PC-3 (cell line): ENCODE measurements at regions not wholly inside any gene's neighbourhood (a gene's known extent, or its start where the extent isn't known, plus 50 kb on each side); places are given as distances from the start of the nearest gene placed in this dataset.

Experiments
- ATAC-seq: fragments of 200-7000 bp; cut with Tn5 transposase; 2 replicates; pipeline ENCODE4 v1.9.1; 2020; ENCODE audit warnings: mild to moderate bottlenecking, moderate library complexity
- BruUV-seq: library from RNA; stranded (reverse); fragments of 400-500 nt; replicated peaks from 2 replicates; lab custom pipeline; 2021; lab: Mats Ljungman, UMichigan
- CTCF ChIA-PET: fragments of 300-600 bp; sonication (Branson Sonifier 250); formaldehyde crosslinking; loops from one replicate; lab custom pipeline; 2022; ENCODE audit warnings: antibody characterized with exemption; lab: Charles Lee
- POLR2A ChIA-PET: fragments of 300-600 bp; sonication (Branson Sonifier 250); formaldehyde crosslinking; loops from one replicate; lab custom pipeline; 2022; ENCODE audit warnings: antibody characterized with exemption; ENCODE audit not compliant: unreplicated experiment; lab: Charles Lee
- DNase-seq: peaks from one replicate; pipeline ENCODE4 v3.0.0-alpha.2; 2015
- H2AFZ ChIP-seq: fragments of 300-600 bp; sonication (generic); 2 replicates; pipeline ENCODE4 v1.6.0; 2016; ENCODE audit warnings: antibody characterized with exemption, low read length
- H3F3A ChIP-seq: fragments of 300-600 bp; sonication (generic); one replicate; pipeline ENCODE4 v1.6.0; 2017; ENCODE audit warnings: antibody characterized with exemption, low read length, control low read depth, mild to moderate bottlenecking; ENCODE audit not compliant: unreplicated experiment
- H3K27ac ChIP-seq: fragments of 300-600 bp; sonication (generic); 2 replicates; pipeline ENCODE4 v1.5.1; 2016; ENCODE audit warnings: mild to moderate bottlenecking, low read length
- H3K27me3 ChIP-seq: fragments of 300-600 bp; sonication (generic); 2 replicates; pipeline ENCODE4 v1.6.1; 2016; ENCODE audit warnings: low read length, mixed read lengths
- H3K36me3 ChIP-seq: fragments of 300-600 bp; sonication (generic); 2 replicates; pipeline ENCODE4 v1.6.1; 2016; ENCODE audit warnings: low read depth, mixed run types, low read length, mixed read lengths
- H3K4me1 ChIP-seq: fragments of 300-600 bp; sonication (generic); 2 replicates; pipeline ENCODE4 v1.5.1; 2016; ENCODE audit warnings: low read length; ENCODE audit not compliant: insufficient read depth
- H3K4me2 ChIP-seq: fragments of 300-600 bp; sonication (generic); 2 replicates; pipeline ENCODE4 v1.6.0; 2016; ENCODE audit warnings: low read length
- H3K4me3 ChIP-seq: fragments of 300-600 bp; sonication (generic); 2 replicates; pipeline ENCODE4 v1.5.1; 2016; ENCODE audit warnings: mild to moderate bottlenecking, low read length, mixed read lengths
- H3K79me2 ChIP-seq: fragments of 300-600 bp; sonication (generic); 2 replicates; pipeline ENCODE4 v1.6.1; 2017; ENCODE audit warnings: low read length, mixed read lengths
- H3K9ac ChIP-seq: fragments of 300-600 bp; sonication (generic); 2 replicates; pipeline ENCODE4 v1.6.0; 2016; ENCODE audit warnings: mild to moderate bottlenecking, low read length
- H3K9me2 ChIP-seq: fragments of 300-600 bp; sonication (generic); replicated peaks from 2 replicates; pipeline ENCODE4 v1.6.1; 2016; ENCODE audit warnings: mixed run types, low read length, mixed read lengths
- H3K9me3 ChIP-seq: fragments of 300-600 bp; sonication (generic); 2 replicates; pipeline ENCODE4 v1.6.1; 2016; ENCODE audit warnings: low read length, mixed read lengths
- H4K20me1 ChIP-seq: fragments of 300-600 bp; sonication (generic); 2 replicates; pipeline ENCODE4 v1.6.1; 2016; ENCODE audit warnings: low read length, mixed read lengths
- CTCF ChIP-seq: fragments of 300-600 bp; sonication (generic); conservative IDR thresholded peaks from 2 replicates; pipeline ENCODE4 v1.5.1; 2017; ENCODE audit warnings: antibody characterized with exemption, low read depth, mild to moderate bottlenecking, low read length
- EZH2 ChIP-seq: fragments of 300-600 bp; sonication (generic); IDR thresholded peaks from one replicate; pipeline ENCODE4 v1.6.1; 2017; ENCODE audit warnings: antibody characterized with exemption, mild to moderate bottlenecking, low read length; ENCODE audit not compliant: unreplicated experiment
- EZH2phosphoT487 ChIP-seq: fragments of 300-600 bp; sonication (generic); IDR thresholded peaks from 2 replicates; pipeline ENCODE4 v1.6.1; 2018; ENCODE audit warnings: mild to moderate bottlenecking, antibody characterized with exemption, low read length, borderline replicate concordance
- intact Hi-C: fragments of 100-400 bp; cut with micrococcal nuclease; formaldehyde crosslinking; loops from 2 replicates; pipeline ENCODE4 v1.9.0; 2023

GRCh38 chr6:151729829-151730495, 77.5 kb upstream of the ESR1 start:
- ChIA-PET CTCF (no interaction called here), POLR2A (no interaction called here)
- Histone ChIP-seq H3F3A (no peaks in the 10 kb centered on the region), H2AFZ (no peak overlapping the region), H3K9ac (no peak overlapping the region), H3K9me2 (no peaks in the 10 kb centered on the region), H4K20me1 (no peaks in the 10 kb centered on the region), H3K27ac (no peak overlapping the region), H3K4me2 (no peak overlapping the region), H3K4me3 (no peak overlapping the region), H3K36me3 (no peaks in the 10 kb centered on the region), H3K9me3 (no peaks in the 10 kb centered on the region), H3K27me3 (no peaks in the 10 kb centered on the region), H3K79me2 (no peaks in the 10 kb centered on the region), H3K4me1 (no peaks in the 10 kb centered on the region)
- no peak for TF ChIP-seq CTCF
- no peak for TF ChIP-seq EZH2
- no peak for TF ChIP-seq EZH2phosphoT487
- DNase-seq (no peak), ATAC-seq (no peak)
- BruUV-seq = no TSS peak
- intact Hi-C loops = no loop called here

- no peak for TF ChIP-seq CTCF
- no peak overlapping the region for H3K27ac ChIP-seq
- H3K9ac ChIP-seq = no peak overlapping the region
- no peaks in the 10 kb centered on the region for H3K79me2 ChIP-seq
- H3K4me1 ChIP-seq = no peaks in the 10 kb centered on the region
- H3K36me3 ChIP-seq = no peaks in the 10 kb centered on the region
- ATAC-seq (no peak), DNase-seq (no peak)
- intact Hi-C loops = no loop called here
- ChIA-PET POLR2A (no interaction called here), CTCF (no interaction called here)
- no peaks in the 10 kb centered on the region for H3K9me2 ChIP-seq
- H3K27me3 ChIP-seq = no peaks in the 10 kb centered on the region
- H3F3A ChIP-seq = no peaks in the 10 kb centered on the region
- no TSS peak for BruUV-seq
- no peaks in the 10 kb centered on the region for H3K9me3 ChIP-seq
- no peak overlapping the region for H2AFZ ChIP-seq
- H3K4me2 ChIP-seq = no peak overlapping the region
- H3K4me3 ChIP-seq = no peak overlapping the region
- no peaks in the 10 kb centered on the region for H4K20me1 ChIP-seq
Observed at GRCh38 chr6:151730496-151730870, 77.0 kb upstream of the ESR1 start.

GRCh38 chr6:151731313-151731712, 76.2 kb upstream of the ESR1 start:
- H3K27ac ChIP-seq = no peak overlapping the region
- H4K20me1 ChIP-seq = no peaks in the 10 kb centered on the region
- CTCF ChIA-PET = no interaction called here
- no peaks in the 10 kb centered on the region for H3K9me3 ChIP-seq
- H3F3A ChIP-seq = no peaks in the 10 kb centered on the region
- no peaks in the 10 kb centered on the region for H3K9me2 ChIP-seq
- H2AFZ ChIP-seq = no peak overlapping the region
- TF ChIP-seq EZH2 (no peak), CTCF (no peak), EZH2phosphoT487 (no peak)
- intact Hi-C loops = no loop called here
- H3K27me3 ChIP-seq = no peaks in the 10 kb centered on the region
- POLR2A ChIA-PET = no interaction called here
- H3K4me2 ChIP-seq = peak overlapping the region; percentile 46
- BruUV-seq = no TSS peak
- no peaks in the 10 kb centered on the region for H3K79me2 ChIP-seq
- no peak overlapping the region for H3K4me3 ChIP-seq
- ATAC-seq (no peak), DNase-seq (no peak)
- no peaks in the 10 kb centered on the region for H3K4me1 ChIP-seq
- no peaks in the 10 kb centered on the region for H3K36me3 ChIP-seq
- no peak overlapping the region for H3K9ac ChIP-seq
